Sigmoid colon (tissue), 4 donors: ENCODE measurements at regions not wholly inside any gene's neighbourhood (a gene's known extent, or its start where the extent isn't known, plus 50 kb on each side); places are given as distances from the start of the nearest gene placed in this dataset.

Source experiments
- EP300 ChIP-seq, 4 donors: sonication (generic); formaldehyde crosslinking; IDR thresholded peaks; one replicate each; pipeline ENCODE4 v1.6.1; 2017; ENCODE audit warnings: antibody characterized with exemption in 4 of 4
- POLR2A ChIP-seq, 2 donors: fragments of 450-650 bp; IDR thresholded peaks; one replicate each; pipeline ENCODE4 v1.6.1; 2016; ENCODE audit warnings: antibody characterized with exemption in 2 of 2, mild to moderate bottlenecking in 2 of 2, moderate library complexity in 2 of 2
- POLR2AphosphoS5 ChIP-seq, 4 donors: sonication (generic); formaldehyde crosslinking; IDR thresholded peaks; one replicate each; pipeline ENCODE4 v1.6.1; 2017; ENCODE audit warnings: antibody characterized with exemption in 4 of 4
- TF ChIP-seq, protein P1 (sequence below), 4 experiments: fragments of 450-650 bp in 3 of 4; fragments of 200-600 bp in 1 of 4; IDR thresholded peaks; one replicate each; pipeline ENCODE4 v1.5.1; 2016 to 2019; ENCODE audit warnings: antibody characterized with exemption in 4 of 4, mild to moderate bottlenecking in 3 of 4, moderate library complexity in 2 of 4

DNA sequence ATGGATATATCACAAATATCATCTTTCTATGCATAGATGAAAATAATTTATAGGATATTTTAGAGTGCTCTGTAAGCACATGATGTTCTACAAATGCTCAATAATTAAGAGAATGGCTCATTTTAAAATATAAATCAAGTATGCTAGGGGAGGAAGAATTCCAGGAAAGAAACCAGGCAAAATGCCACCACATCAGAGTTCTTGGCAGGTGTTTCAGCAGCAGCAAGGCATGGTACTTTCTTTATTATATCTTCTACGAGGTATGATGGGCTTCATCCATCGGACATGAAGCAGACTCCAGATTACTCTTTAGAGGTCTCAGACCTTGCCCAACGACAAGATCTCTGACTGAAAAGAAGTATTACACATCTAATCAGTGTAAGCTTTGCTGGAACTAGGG lies 316.3 kb upstream of the ARRDC3 start:
- TF ChIP-seq, protein P1, sequence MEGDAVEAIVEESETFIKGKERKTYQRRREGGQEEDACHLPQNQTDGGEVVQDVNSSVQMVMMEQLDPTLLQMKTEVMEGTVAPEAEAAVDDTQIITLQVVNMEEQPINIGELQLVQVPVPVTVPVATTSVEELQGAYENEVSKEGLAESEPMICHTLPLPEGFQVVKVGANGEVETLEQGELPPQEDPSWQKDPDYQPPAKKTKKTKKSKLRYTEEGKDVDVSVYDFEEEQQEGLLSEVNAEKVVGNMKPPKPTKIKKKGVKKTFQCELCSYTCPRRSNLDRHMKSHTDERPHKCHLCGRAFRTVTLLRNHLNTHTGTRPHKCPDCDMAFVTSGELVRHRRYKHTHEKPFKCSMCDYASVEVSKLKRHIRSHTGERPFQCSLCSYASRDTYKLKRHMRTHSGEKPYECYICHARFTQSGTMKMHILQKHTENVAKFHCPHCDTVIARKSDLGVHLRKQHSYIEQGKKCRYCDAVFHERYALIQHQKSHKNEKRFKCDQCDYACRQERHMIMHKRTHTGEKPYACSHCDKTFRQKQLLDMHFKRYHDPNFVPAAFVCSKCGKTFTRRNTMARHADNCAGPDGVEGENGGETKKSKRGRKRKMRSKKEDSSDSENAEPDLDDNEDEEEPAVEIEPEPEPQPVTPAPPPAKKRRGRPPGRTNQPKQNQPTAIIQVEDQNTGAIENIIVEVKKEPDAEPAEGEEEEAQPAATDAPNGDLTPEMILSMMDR (IDR thresholded peaks at IDR 0.05), result no peak
- no peak for TF ChIP-seq POLR2A (IDR thresholded peaks at IDR 0.05)
- TF ChIP-seq POLR2AphosphoS5 (IDR thresholded peaks at IDR 0.05), result no peak
- TF ChIP-seq EP300 (IDR thresholded peaks at IDR 0.05), result no peak
